HL-60 (cell line): ENCODE measurements at regions not wholly inside any gene's neighbourhood (a gene's known extent, or its start where the extent isn't known, plus 50 kb on each side); places are given as distances from the start of the nearest gene placed in this dataset.

Source experiments
- CTCF ChIP-seq: IDR thresholded peaks from one replicate; pipeline ENCODE4 v1.5.1; 2011; ENCODE audit warnings: low read length, control low read depth, inconsistent platforms; ENCODE audit not compliant: insufficient read depth
- GABPA ChIP-seq: IDR thresholded peaks from 2 replicates; pipeline ENCODE4 v1.6.1; 2012; ENCODE audit warnings: low read depth

GRCh38 chr5:173438951-173439350 is 110.7 kb upstream of the STC2 start:
- no peak for TF ChIP-seq CTCF
- TF ChIP-seq GABPA, result no peak
